A549 (cell line): ENCODE measurements at regions not wholly inside any gene's neighbourhood (a gene's known extent, or its start where the extent isn't known, plus 50 kb on each side); places are given as distances from the start of the nearest gene placed in this dataset.

Experiments used
- ATAC-seq, 2 experiments: fragments of 200-7000 bp in 1 of 2; fragments of >200 bp in 1 of 2; cut with Nextera tagmentation in 1 of 2; cut with Tn5 transposase in 1 of 2; 3 replicates each; pipeline versions ENCODE4 v1.8.0 to v1.9.1; 2018 to 2020; ENCODE audit warnings: mild to moderate bottlenecking in 1 of 2, moderate library complexity in 1 of 2
- CTCF ChIA-PET: fragments of 300-600 bp; sonication (Branson Sonifier 250); formaldehyde crosslinking; extraction: SDS; loops from one replicate; lab custom pipeline; 2021; ENCODE audit warnings: antibody characterized with exemption, inconsistent platforms; lab: Yijun Ruan, JAX
- POLR2A ChIA-PET: fragments of 350-600 bp; formaldehyde crosslinking; extraction: SDS; loops from one replicate; lab custom pipeline; 2021; ENCODE audit warnings: antibody characterized with exemption, inconsistent platforms; lab: Yijun Ruan, JAX
- DNase-seq, 2 experiments: peaks; one replicate each; pipeline versions ENCODE4 v3.0.0 to v3.0.0-alpha.2; 2011 to 2016; ENCODE audit warnings: low read depth in 1 of 2, low spot score in 1 of 2
- FAIRE-seq: peaks from 2 replicates; lab custom pipeline; 2011; peaks lifted over from hg19 to GRCh38; lab: Jason Lieb, UNC
- H3K27ac ChIP-seq, 2 experiments: fragments of >200 bp; sonication (Bioruptor Twin); formaldehyde crosslinking; 3 replicates each; pipeline ENCODE4 v1.5.1; 2016 to 2017
- H3K4me1 ChIP-seq: fragments of >200 bp; sonication (Bioruptor Twin); formaldehyde crosslinking; 3 replicates; pipeline ENCODE4 v1.6.1; 2016
- H3K4me2 ChIP-seq: fragments of >200 bp; sonication (Bioruptor Twin); formaldehyde crosslinking; 3 replicates; pipeline ENCODE4 v1.6.1; 2016
- H3K4me3 ChIP-seq: fragments of >200 bp; sonication (Bioruptor Twin); formaldehyde crosslinking; 3 replicates; pipeline ENCODE4 v1.5.1; 2016
- H3K9me3 ChIP-seq: fragments of >200 bp; sonication (Bioruptor Twin); formaldehyde crosslinking; 3 replicates; pipeline ENCODE4 v1.6.1; 2016
- BHLHE40 ChIP-seq: IDR thresholded peaks from 2 replicates; pipeline ENCODE4 v1.6.1; 2012; ENCODE audit warnings: low read depth, low read length, inconsistent platforms
- CEBPB ChIP-seq, 2 experiments: fragments of >200 bp in 1 of 2; sonication (Bioruptor Twin) in 1 of 2; formaldehyde crosslinking in 1 of 2; IDR thresholded peaks; 2 replicates each; pipeline ENCODE4 v1.6.1; 2012 to 2016
- EHF ChIP-seq: fragments of 250-450 bp; sonication (Bioruptor Pico); IDR thresholded peaks from 2 replicates; pipeline ENCODE4 v1.5.0; 2020; ENCODE audit warnings: mild to moderate bottlenecking
- EHMT2 ChIP-seq: fragments of 200-600 bp; sonication (generic); IDR thresholded peaks from 2 replicates; pipeline ENCODE4 v1.6.1; 2016; ENCODE audit warnings: antibody characterized with exemption, low read depth, mild to moderate bottlenecking, moderate library complexity
- ESRRA ChIP-seq: fragments of 150-350 bp; IDR thresholded peaks from 2 replicates; pipeline ENCODE4 v1.6.1; 2014; ENCODE audit warnings: mild to moderate bottlenecking, low read length, borderline replicate concordance
- FOSB ChIP-seq: fragments of 250-450 bp; sonication (Bioruptor Pico); IDR thresholded peaks from 2 replicates; pipeline ENCODE4 v1.5.0; 2020; ENCODE audit warnings: mild to moderate bottlenecking, moderate library complexity
- FOSL2 ChIP-seq, 2 experiments: fragments of 450-650 bp in 1 of 2; fragments of >200 bp in 1 of 2; sonication (Bioruptor Twin) in 1 of 2; formaldehyde crosslinking; IDR thresholded peaks; 2 replicates each; pipeline versions ENCODE4 v1.5.0 to v1.6.1; 2016 to 2020; ENCODE audit warnings: mild to moderate bottlenecking in 1 of 2, moderate library complexity in 1 of 2
- HDAC2 ChIP-seq: fragments of 200-600 bp; sonication (generic); IDR thresholded peaks from 2 replicates; pipeline ENCODE4 v1.6.1; 2016
- HOXB13 ChIP-seq: fragments of 250-450 bp; sonication (Bioruptor Pico); IDR thresholded peaks from 2 replicates; pipeline ENCODE4 v1.5.0; 2020; ENCODE audit warnings: low read depth, mild to moderate bottlenecking, moderate library complexity
- JUNB ChIP-seq: fragments of >200 bp; sonication (Bioruptor Twin); formaldehyde crosslinking; IDR thresholded peaks from 2 replicates; pipeline ENCODE4 v1.6.1; 2016
- KDM1A ChIP-seq: fragments of 200-600 bp; sonication (generic); IDR thresholded peaks from 2 replicates; pipeline ENCODE4 v1.6.1; 2016; ENCODE audit warnings: low read depth, mild to moderate bottlenecking
- NPAS2 ChIP-seq: fragments of 250-450 bp; sonication (Bioruptor Pico); IDR thresholded peaks from 2 replicates; pipeline ENCODE4 v1.8.0; 2022; ENCODE audit warnings: mild to moderate bottlenecking, moderate library complexity, borderline replicate concordance
- POLR2AphosphoS2 ChIP-seq: conservative IDR thresholded peaks from 2 replicates; pipeline ENCODE4 v1.6.1; 2012; ENCODE audit warnings: low read length, improper control_type of control experiment, inconsistent platforms
- RFX5 ChIP-seq: fragments of 450-650 bp; IDR thresholded peaks from 2 replicates; pipeline ENCODE4 v1.7.1; 2014; ENCODE audit warnings: antibody characterized with exemption, mild to moderate bottlenecking, moderate library complexity
- SMC3 ChIP-seq: fragments of >200 bp; sonication (Bioruptor Twin); formaldehyde crosslinking; IDR thresholded peaks from 3 replicates; pipeline ENCODE4 v1.6.1; 2018; ENCODE audit warnings: inconsistent platforms
- SREBF2 ChIP-seq: fragments of 450-650 bp; IDR thresholded peaks from 2 replicates; pipeline ENCODE4 v1.6.1; 2014; ENCODE audit warnings: mild to moderate bottlenecking, moderate library complexity
- ZFP36 ChIP-seq: fragments of 450-650 bp; IDR thresholded peaks from 2 replicates; pipeline ENCODE4 v1.6.1; 2014; ENCODE audit warnings: borderline replicate concordance; ENCODE audit not compliant: partially characterized antibody
- ZNF302 ChIP-seq: fragments of 250-450 bp; sonication (Bioruptor Pico); IDR thresholded peaks from 2 replicates; pipeline ENCODE4 v1.9.0; 2021; ENCODE audit warnings: inconsistent platforms, mild to moderate bottlenecking, moderate library complexity
- WGBS: methylation state at CpG from one replicate; pipeline ENCODE4 v1.1.6; 2017; ENCODE audit errors: missing lambda C conversion rate; 5-methylcytosine and 5-hydroxymethylcytosine counted together
- TF ChIP-seq, protein P1 (sequence below): fragments of 250-450 bp; sonication (Bioruptor Pico); IDR thresholded peaks from 2 replicates; pipeline ENCODE4 v1.5.0; 2020; ENCODE audit warnings: low read depth, mild to moderate bottlenecking, moderate library complexity
- TF ChIP-seq, protein P2 (sequence below): IDR thresholded peaks from 2 replicates; pipeline ENCODE4 v1.6.1; 2012
- TF ChIP-seq, protein P3 (sequence below): fragments of >200 bp; sonication (Bioruptor Twin); formaldehyde crosslinking; IDR thresholded peaks from 3 replicates; pipeline ENCODE4 v1.5.1; 2016
- TF ChIP-seq, protein P4 (sequence below): IDR thresholded peaks from 2 replicates; pipeline ENCODE4 v1.6.1; 2012; ENCODE audit warnings: low read depth, borderline replicate concordance
- TF ChIP-seq, protein P5 (sequence below): fragments of 450-650 bp; IDR thresholded peaks from 2 replicates; pipeline ENCODE4 v1.6.1; 2014; ENCODE audit warnings: antibody characterized with exemption

DNA sequence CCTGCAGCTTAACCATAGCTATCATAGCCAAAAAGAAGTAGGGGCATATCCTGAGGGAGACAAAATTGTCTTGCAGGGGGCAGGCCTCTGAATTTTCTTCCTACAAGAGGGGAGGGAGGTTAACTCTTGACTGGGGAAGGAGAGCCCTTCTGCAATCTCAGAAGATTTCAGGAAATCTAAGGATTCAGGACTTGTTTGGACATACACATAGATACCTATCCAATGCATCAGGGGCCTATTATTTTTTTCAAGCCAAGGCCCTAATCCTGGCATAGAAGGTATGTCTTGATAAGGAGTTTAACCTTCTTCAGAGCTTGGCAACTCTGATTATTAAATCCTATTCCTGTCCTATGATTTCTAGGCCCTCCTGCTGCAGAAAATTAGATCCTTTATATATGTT is 375.1 kb upstream of the ACTBL2 start:
- H3K4me1 ChIP-seq: no peaks in the 10 kb centered on the region
- DNase-seq: no peak
- CTCF ChIA-PET: no interaction called here
- FAIRE-seq: no peak
- no peaks in the 10 kb centered on the region for H3K9me3 ChIP-seq
- TF ChIP-seq HOXB13 (CRISPR knock-in tag): no peak
- no peak for TF ChIP-seq RFX5
- TF ChIP-seq CEBPB (IDR thresholded peaks at IDR 0.05): no peak
- TF ChIP-seq, protein P1, sequence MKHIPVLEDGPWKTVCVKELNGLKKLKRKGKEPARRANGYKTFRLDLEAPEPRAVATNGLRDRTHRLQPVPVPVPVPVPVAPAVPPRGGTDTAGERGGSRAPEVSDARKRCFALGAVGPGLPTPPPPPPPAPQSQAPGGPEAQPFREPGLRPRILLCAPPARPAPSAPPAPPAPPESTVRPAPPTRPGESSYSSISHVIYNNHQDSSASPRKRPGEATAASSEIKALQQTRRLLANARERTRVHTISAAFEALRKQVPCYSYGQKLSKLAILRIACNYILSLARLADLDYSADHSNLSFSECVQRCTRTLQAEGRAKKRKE: no peak
- no peak for TF ChIP-seq JUNB
- no peak for TF ChIP-seq ESRRA
- no peak for TF ChIP-seq SREBF2
- no peak for TF ChIP-seq ZFP36
- no peak for TF ChIP-seq KDM1A
- TF ChIP-seq, protein P2, sequence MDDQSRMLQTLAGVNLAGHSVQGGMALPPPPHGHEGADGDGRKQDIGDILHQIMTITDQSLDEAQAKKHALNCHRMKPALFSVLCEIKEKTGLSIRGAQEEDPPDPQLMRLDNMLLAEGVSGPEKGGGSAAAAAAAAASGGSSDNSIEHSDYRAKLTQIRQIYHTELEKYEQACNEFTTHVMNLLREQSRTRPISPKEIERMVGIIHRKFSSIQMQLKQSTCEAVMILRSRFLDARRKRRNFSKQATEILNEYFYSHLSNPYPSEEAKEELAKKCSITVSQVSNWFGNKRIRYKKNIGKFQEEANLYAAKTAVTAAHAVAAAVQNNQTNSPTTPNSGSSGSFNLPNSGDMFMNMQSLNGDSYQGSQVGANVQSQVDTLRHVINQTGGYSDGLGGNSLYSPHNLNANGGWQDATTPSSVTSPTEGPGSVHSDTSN: no peak
- no peak for TF ChIP-seq FOSL2 (IDR thresholded peaks at IDR 0.05)
- no peak for TF ChIP-seq FOSL2 (CRISPR knock-in tag; IDR thresholded peaks at IDR 0.05)
- TF ChIP-seq BHLHE40: no peak
- no peak for TF ChIP-seq FOSB (CRISPR knock-in tag)
- TF ChIP-seq, protein P3, sequence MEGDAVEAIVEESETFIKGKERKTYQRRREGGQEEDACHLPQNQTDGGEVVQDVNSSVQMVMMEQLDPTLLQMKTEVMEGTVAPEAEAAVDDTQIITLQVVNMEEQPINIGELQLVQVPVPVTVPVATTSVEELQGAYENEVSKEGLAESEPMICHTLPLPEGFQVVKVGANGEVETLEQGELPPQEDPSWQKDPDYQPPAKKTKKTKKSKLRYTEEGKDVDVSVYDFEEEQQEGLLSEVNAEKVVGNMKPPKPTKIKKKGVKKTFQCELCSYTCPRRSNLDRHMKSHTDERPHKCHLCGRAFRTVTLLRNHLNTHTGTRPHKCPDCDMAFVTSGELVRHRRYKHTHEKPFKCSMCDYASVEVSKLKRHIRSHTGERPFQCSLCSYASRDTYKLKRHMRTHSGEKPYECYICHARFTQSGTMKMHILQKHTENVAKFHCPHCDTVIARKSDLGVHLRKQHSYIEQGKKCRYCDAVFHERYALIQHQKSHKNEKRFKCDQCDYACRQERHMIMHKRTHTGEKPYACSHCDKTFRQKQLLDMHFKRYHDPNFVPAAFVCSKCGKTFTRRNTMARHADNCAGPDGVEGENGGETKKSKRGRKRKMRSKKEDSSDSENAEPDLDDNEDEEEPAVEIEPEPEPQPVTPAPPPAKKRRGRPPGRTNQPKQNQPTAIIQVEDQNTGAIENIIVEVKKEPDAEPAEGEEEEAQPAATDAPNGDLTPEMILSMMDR: no peak
- TF ChIP-seq, protein P4, sequence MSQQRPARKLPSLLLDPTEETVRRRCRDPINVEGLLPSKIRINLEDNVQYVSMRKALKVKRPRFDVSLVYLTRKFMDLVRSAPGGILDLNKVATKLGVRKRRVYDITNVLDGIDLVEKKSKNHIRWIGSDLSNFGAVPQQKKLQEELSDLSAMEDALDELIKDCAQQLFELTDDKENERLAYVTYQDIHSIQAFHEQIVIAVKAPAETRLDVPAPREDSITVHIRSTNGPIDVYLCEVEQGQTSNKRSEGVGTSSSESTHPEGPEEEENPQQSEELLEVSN: no peak
- no peak for TF ChIP-seq HDAC2
- TF ChIP-seq SMC3: no peak
- TF ChIP-seq EHMT2: no peak
- TF ChIP-seq ZNF302: no peak
- no peak for TF ChIP-seq NPAS2 (CRISPR knock-in tag)
- TF ChIP-seq, all 56 proteins: peak for 0
- ATAC-seq: no peak
- POLR2A ChIA-PET: no interaction called here
- Histone ChIP-seq H3K27ac (no peak overlapping the region), H3K4me3 (no peak overlapping the region), H3K4me2 (no peak overlapping the region)

DNA sequence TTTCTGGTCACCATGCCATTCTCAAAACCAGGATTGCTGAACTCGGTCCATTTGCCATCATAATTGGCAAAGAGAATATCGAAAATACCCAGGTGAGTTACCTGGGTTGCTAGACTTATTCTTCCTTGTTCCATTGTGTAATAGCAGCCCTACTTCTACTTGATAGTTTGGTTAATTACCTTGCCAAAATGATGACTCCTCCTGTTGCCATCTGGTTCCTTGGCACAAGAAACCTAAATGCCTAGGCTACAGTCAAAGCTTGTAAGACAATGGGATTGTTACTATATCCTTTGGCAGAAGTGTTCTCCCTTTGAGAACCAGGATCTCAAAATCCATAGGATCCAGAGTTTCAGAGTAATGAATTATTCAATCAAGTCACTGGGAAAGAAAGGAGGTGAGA is 373.2 kb upstream of the ACTBL2 start:
- ATAC-seq: no peak
- no peak for FAIRE-seq
- WGBS: 72% methylated on average over 2 of the region's 2 CpGs
- H3K4me1 ChIP-seq: no peaks in the 10 kb centered on the region
- no peak overlapping the region for H3K4me3 ChIP-seq
- TF ChIP-seq POLR2AphosphoS2: no peak
- TF ChIP-seq, protein P5, sequence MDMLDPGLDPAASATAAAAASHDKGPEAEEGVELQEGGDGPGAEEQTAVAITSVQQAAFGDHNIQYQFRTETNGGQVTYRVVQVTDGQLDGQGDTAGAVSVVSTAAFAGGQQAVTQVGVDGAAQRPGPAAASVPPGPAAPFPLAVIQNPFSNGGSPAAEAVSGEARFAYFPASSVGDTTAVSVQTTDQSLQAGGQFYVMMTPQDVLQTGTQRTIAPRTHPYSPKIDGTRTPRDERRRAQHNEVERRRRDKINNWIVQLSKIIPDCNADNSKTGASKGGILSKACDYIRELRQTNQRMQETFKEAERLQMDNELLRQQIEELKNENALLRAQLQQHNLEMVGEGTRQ: no peak
- TF ChIP-seq EHF (CRISPR knock-in tag): no peak
- TF ChIP-seq, all 56 proteins: peak for 0
- H3K4me2 ChIP-seq: no peak overlapping the region
- POLR2A ChIA-PET: interaction anchor here (0.6 kb wide), 1 partner anchor 199 kb away, joined by 5 read pairs; no protein-coding TSS in a partner anchor
- CTCF ChIA-PET: interaction anchor here (0.7 to 1.3 kb wide), 3 partner anchors 22 to 76 kb away, joined by 3 read pairs; no protein-coding TSS in a partner anchor
- DNase-seq: no peak
- no peaks in the 10 kb centered on the region for H3K9me3 ChIP-seq
- no peak overlapping the region for H3K27ac ChIP-seq
